DOHH2 (cell line): ENCODE measurements at regions not wholly inside any gene's neighbourhood (a gene's known extent, or its start where the extent isn't known, plus 50 kb on each side); places are given as distances from the start of the nearest gene placed in this dataset.

ENCODE experiments used
- H3F3A ChIP-seq: fragments of 200-600 bp; sonication (generic), shearing (Covaris generic); 2 replicates; pipeline ENCODE4 v1.6.0; 2016; ENCODE audit warnings: antibody characterized with exemption, mild to moderate bottlenecking; ENCODE audit not compliant: control insufficient read depth, insufficient read depth
- H3K27ac ChIP-seq: fragments of 200-600 bp; sonication (generic); 2 replicates; pipeline ENCODE4 v1.5.1; 2014; ENCODE audit warnings: low read depth, mild to moderate bottlenecking, low read length, moderate library complexity
- H3K27me3 ChIP-seq: fragments of 200-600 bp; sonication (generic); 2 replicates; pipeline ENCODE4 v1.6.1; 2014; ENCODE audit warnings: mild to moderate bottlenecking, low read length, mixed read lengths; ENCODE audit not compliant: control insufficient read depth
- H3K36me3 ChIP-seq: fragments of 200-600 bp; sonication (generic); 2 replicates; pipeline ENCODE4 v1.6.1; 2014; ENCODE audit warnings: mild to moderate bottlenecking, low read length, moderate library complexity, mixed read lengths; ENCODE audit not compliant: control insufficient read depth
- H3K4me1 ChIP-seq: fragments of 200-600 bp; sonication (generic); 2 replicates; pipeline ENCODE4 v1.6.1; 2014; ENCODE audit warnings: mild to moderate bottlenecking, low read length, mixed read lengths; ENCODE audit not compliant: control insufficient read depth
- H3K4me2 ChIP-seq: fragments of 200-600 bp; sonication (generic); 2 replicates; pipeline ENCODE4 v1.6.0; 2014; ENCODE audit warnings: mild to moderate bottlenecking, low read length, moderate library complexity
- H3K4me3 ChIP-seq: fragments of 200-600 bp; sonication (generic); 2 replicates; pipeline ENCODE4 v1.5.1; 2014; ENCODE audit warnings: mild to moderate bottlenecking, low read length, mixed read lengths
- H3K79me2 ChIP-seq: fragments of 200-600 bp; sonication (generic); 2 replicates; pipeline ENCODE4 v1.6.1; 2014; ENCODE audit warnings: mild to moderate bottlenecking, low read length, mixed read lengths; ENCODE audit not compliant: control insufficient read depth
- H3K9me2 ChIP-seq: fragments of 200-600 bp; sonication (generic); replicated peaks from 2 replicates; pipeline ENCODE4 v1.6.1; 2014; ENCODE audit warnings: mild to moderate bottlenecking, low read length, mixed read lengths; ENCODE audit not compliant: control insufficient read depth
- H3K9me3 ChIP-seq: fragments of 200-600 bp; sonication (generic); 2 replicates; pipeline ENCODE4 v1.6.1; 2014; ENCODE audit warnings: antibody characterized with exemption, low read length, mixed read lengths; ENCODE audit not compliant: control insufficient read depth, insufficient read depth
- H4K20me1 ChIP-seq: fragments of 200-600 bp; sonication (generic); 2 replicates; pipeline ENCODE4 v1.6.0; 2014; ENCODE audit warnings: low read depth, mild to moderate bottlenecking, antibody characterized with exemption, low read length, moderate library complexity; ENCODE audit not compliant: control insufficient read depth, insufficient read depth
- EZH2phosphoT487 ChIP-seq: fragments of 200-600 bp; sonication (generic); IDR thresholded peaks from 2 replicates; pipeline ENCODE4 v1.6.1; 2017; ENCODE audit warnings: borderline replicate concordance, mild to moderate bottlenecking, antibody characterized with exemption, low read length, moderate library complexity, mixed read lengths
- TF ChIP-seq, protein P1 (sequence below): fragments of 200-600 bp; sonication (generic); IDR thresholded peaks from one replicate; pipeline ENCODE4 v1.5.1; 2014; ENCODE audit warnings: antibody characterized with exemption, mild to moderate bottlenecking, low read depth, low read length; ENCODE audit not compliant: poor library complexity, severe bottlenecking

DNA sequence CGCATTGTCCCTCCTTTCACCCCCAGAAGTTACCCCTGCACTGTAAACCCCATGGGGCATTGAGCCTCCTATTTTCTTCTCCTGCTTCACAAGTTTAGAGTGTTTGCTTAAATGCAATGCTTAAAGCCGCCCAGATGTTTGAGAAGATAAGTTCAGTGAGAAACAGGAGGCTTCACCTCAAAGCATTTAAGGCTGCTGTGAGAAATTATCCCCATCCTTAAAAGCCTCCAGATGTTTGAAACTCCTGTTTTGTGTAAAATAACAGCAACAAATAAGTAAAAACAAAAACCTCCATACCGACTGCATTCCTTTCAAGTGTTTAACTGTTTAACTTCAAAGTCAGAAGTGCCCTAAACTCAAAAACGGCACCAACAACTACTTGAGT, 81.8 kb downstream of the RTP5 start:
- peaks cover 11% of the 10 kb centered on the region for H3K4me1 ChIP-seq
- no peak overlapping the region for H3K27ac ChIP-seq
- no peaks in the 10 kb centered on the region for H3K36me3 ChIP-seq
- H3F3A ChIP-seq, result no peaks in the 10 kb centered on the region
- no peaks in the 10 kb centered on the region for H3K9me2 ChIP-seq
- H3K4me3 ChIP-seq, result no peak overlapping the region
- H3K79me2 ChIP-seq, result no peaks in the 10 kb centered on the region
- no peaks in the 10 kb centered on the region for H3K27me3 ChIP-seq
- TF ChIP-seq EZH2phosphoT487, result no peak
- TF ChIP-seq, protein P1, sequence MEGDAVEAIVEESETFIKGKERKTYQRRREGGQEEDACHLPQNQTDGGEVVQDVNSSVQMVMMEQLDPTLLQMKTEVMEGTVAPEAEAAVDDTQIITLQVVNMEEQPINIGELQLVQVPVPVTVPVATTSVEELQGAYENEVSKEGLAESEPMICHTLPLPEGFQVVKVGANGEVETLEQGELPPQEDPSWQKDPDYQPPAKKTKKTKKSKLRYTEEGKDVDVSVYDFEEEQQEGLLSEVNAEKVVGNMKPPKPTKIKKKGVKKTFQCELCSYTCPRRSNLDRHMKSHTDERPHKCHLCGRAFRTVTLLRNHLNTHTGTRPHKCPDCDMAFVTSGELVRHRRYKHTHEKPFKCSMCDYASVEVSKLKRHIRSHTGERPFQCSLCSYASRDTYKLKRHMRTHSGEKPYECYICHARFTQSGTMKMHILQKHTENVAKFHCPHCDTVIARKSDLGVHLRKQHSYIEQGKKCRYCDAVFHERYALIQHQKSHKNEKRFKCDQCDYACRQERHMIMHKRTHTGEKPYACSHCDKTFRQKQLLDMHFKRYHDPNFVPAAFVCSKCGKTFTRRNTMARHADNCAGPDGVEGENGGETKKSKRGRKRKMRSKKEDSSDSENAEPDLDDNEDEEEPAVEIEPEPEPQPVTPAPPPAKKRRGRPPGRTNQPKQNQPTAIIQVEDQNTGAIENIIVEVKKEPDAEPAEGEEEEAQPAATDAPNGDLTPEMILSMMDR, result no peak
- H4K20me1 ChIP-seq, result no peaks in the 10 kb centered on the region
- no peaks in the 10 kb centered on the region for H3K9me3 ChIP-seq
- no peak overlapping the region; the same call in 1 of the 2 replicates for H3K4me2 ChIP-seq

GRCh38 chr2:241951920-241952319, 82.4 kb downstream of the RTP5 start:
- TF ChIP-seq EZH2phosphoT487, result no peak
- TF ChIP-seq, protein P1, result no peak
- H3K4me1 ChIP-seq, result peaks cover 11% of the 10 kb centered on the region
- no peaks in the 10 kb centered on the region for H3K79me2 ChIP-seq
- no peak overlapping the region for H3K4me2 ChIP-seq
- H3K27ac ChIP-seq, result no peak overlapping the region
- H3K4me3 ChIP-seq, result no peak overlapping the region
- H3F3A ChIP-seq, result no peaks in the 10 kb centered on the region
- no peaks in the 10 kb centered on the region for H4K20me1 ChIP-seq
- no peaks in the 10 kb centered on the region for H3K36me3 ChIP-seq
- no peaks in the 10 kb centered on the region for H3K9me2 ChIP-seq
- no peaks in the 10 kb centered on the region for H3K9me3 ChIP-seq
- no peaks in the 10 kb centered on the region for H3K27me3 ChIP-seq

- no peaks in the 10 kb centered on the region for H4K20me1 ChIP-seq
- no peaks in the 10 kb centered on the region for H3K9me2 ChIP-seq
- no peaks in the 10 kb centered on the region for H3K79me2 ChIP-seq
- no peaks in the 10 kb centered on the region for H3K36me3 ChIP-seq
- H3K4me2 ChIP-seq, result no peak overlapping the region
- H3K4me1 ChIP-seq, result peaks cover 11% of the 10 kb centered on the region
- H3K27ac ChIP-seq, result no peak overlapping the region
- H3K4me3 ChIP-seq, result no peak overlapping the region
- TF ChIP-seq, protein P1, result no peak
- TF ChIP-seq EZH2phosphoT487, result no peak
- no peaks in the 10 kb centered on the region; the same call in 1 of the 2 replicates for H3K9me3 ChIP-seq
- no peaks in the 10 kb centered on the region for H3F3A ChIP-seq
- no peaks in the 10 kb centered on the region for H3K27me3 ChIP-seq
These were observed 83.3 kb downstream of the RTP5 start for GRCh38 chr2:241952816-241953215.
